ENCODE measurements at regions not wholly inside any gene's neighbourhood (a gene's known extent, or its start where the extent isn't known, plus 50 kb on each side); places are given as distances from the start of the nearest gene placed in this dataset.

GRCh38 chr12:24723759-24724158 is 225.1 kb downstream of the BCAT1 start:
- Mint-ChIP-seq H3K4me1 (peaks cover 25% of the 10 kb centered on the region), H3K27ac (ENCODE audit: unreplicated experiment) (no peak overlapping the region), H3K9me3 (peaks cover 15% of the 10 kb centered on the region), H3K27me3 (ENCODE audit: low read depth) (no peaks in the 10 kb centered on the region), H3K4me3 (no peak overlapping the region), H3K36me3 (ENCODE audit: low read depth) (peaks cover 8% of the 10 kb centered on the region)
- no peak for DNase-seq (ENCODE audit: low read depth, low spot score)
- TF ChIP-seq, protein P1, sequence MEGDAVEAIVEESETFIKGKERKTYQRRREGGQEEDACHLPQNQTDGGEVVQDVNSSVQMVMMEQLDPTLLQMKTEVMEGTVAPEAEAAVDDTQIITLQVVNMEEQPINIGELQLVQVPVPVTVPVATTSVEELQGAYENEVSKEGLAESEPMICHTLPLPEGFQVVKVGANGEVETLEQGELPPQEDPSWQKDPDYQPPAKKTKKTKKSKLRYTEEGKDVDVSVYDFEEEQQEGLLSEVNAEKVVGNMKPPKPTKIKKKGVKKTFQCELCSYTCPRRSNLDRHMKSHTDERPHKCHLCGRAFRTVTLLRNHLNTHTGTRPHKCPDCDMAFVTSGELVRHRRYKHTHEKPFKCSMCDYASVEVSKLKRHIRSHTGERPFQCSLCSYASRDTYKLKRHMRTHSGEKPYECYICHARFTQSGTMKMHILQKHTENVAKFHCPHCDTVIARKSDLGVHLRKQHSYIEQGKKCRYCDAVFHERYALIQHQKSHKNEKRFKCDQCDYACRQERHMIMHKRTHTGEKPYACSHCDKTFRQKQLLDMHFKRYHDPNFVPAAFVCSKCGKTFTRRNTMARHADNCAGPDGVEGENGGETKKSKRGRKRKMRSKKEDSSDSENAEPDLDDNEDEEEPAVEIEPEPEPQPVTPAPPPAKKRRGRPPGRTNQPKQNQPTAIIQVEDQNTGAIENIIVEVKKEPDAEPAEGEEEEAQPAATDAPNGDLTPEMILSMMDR (conservative IDR thresholded peaks at IDR 0.05), result no peak

GRCh38 chr12:24721191-24721590 is 227.7 kb downstream of the BCAT1 start:
- no peak overlapping the region for H3K27ac Mint-ChIP-seq (ENCODE audit: unreplicated experiment)
- TF ChIP-seq, protein P1 (conservative IDR thresholded peaks at IDR 0.05), result no peak
- H3K36me3 Mint-ChIP-seq (ENCODE audit: low read depth), result peaks cover 8% of the 10 kb centered on the region
- no peak for DNase-seq (ENCODE audit: low read depth, low spot score)
- no peaks in the 10 kb centered on the region for H3K27me3 Mint-ChIP-seq (ENCODE audit: low read depth)
- H3K4me1 Mint-ChIP-seq, result peaks cover 30% of the 10 kb centered on the region
- H3K9me3 Mint-ChIP-seq, result peaks cover 15% of the 10 kb centered on the region
- H3K4me3 Mint-ChIP-seq, result no peak overlapping the region

GRCh38 chr12:24719293-24719721 is 229.6 kb downstream of the BCAT1 start:
- Mint-ChIP-seq H3K27me3 (ENCODE audit: low read depth) (no peaks in the 10 kb centered on the region), H3K4me3 (no peak overlapping the region), H3K4me1 (peaks cover 39% of the 10 kb centered on the region), H3K36me3 (ENCODE audit: low read depth) (peaks cover 8% of the 10 kb centered on the region), H3K27ac (ENCODE audit: unreplicated experiment) (no peak overlapping the region), H3K9me3 (peaks cover 13% of the 10 kb centered on the region)
- TF ChIP-seq, protein P1 (conservative IDR thresholded peaks at IDR 0.05), result no peak
- no peak for DNase-seq (ENCODE audit: low read depth, low spot score)

GRCh38 chr12:24718617-24719016 is 230.3 kb downstream of the BCAT1 start:
- H3K27ac Mint-ChIP-seq (ENCODE audit: unreplicated experiment), result peak overlapping the region; percentile 64
- H3K36me3 Mint-ChIP-seq (ENCODE audit: low read depth), result peaks cover 8% of the 10 kb centered on the region
- H3K4me3 Mint-ChIP-seq, result no peak overlapping the region
- no peaks in the 10 kb centered on the region for H3K27me3 Mint-ChIP-seq (ENCODE audit: low read depth)
- TF ChIP-seq, protein P1 (conservative IDR thresholded peaks at IDR 0.05), result no peak
- DNase-seq (ENCODE audit: low read depth, low spot score), result no peak
- peaks cover 13% of the 10 kb centered on the region for H3K9me3 Mint-ChIP-seq
- H3K4me1 Mint-ChIP-seq, result peaks cover 39% of the 10 kb centered on the region

DNA sequence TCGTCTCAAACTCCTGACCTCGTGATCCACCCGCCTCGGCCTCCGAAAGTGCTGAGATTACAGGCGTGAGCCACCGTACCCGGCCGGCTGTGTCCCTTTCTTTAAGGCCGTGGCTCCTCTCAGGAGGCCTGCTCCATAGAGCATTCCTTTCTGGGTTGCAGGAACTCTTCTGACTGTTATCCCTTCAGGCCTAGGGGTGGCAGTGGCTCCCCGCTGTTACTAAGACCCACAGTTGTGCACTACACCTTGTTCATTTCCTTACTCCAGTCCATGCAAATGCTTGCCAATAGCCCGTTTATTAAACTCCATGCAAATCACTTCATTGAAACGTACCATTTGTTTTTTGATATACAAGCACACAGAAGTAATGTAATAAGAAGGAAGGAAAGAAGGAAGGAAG is 234.7 kb downstream of the BCAT1 start:
- TF ChIP-seq, protein P1 (conservative IDR thresholded peaks at IDR 0.05), result no peak
- no peaks in the 10 kb centered on the region for H3K27me3 Mint-ChIP-seq (ENCODE audit: low read depth)
- no peak overlapping the region for H3K4me3 Mint-ChIP-seq
- DNase-seq (ENCODE audit: low read depth, low spot score), result no peak
- H3K4me1 Mint-ChIP-seq, result peaks cover 34% of the 10 kb centered on the region
- H3K36me3 Mint-ChIP-seq (ENCODE audit: low read depth), result no peaks in the 10 kb centered on the region
- peaks cover 3% of the 10 kb centered on the region for H3K9me3 Mint-ChIP-seq
- no peak overlapping the region for H3K27ac Mint-ChIP-seq (ENCODE audit: unreplicated experiment)
